NCI-H2227 treated with DMSO at 0.1 percent for 48 hours (cell line): ENCODE measurements at regions not wholly inside any gene's neighbourhood (a gene's known extent, or its start where the extent isn't known, plus 50 kb on each side); places are given as distances from the start of the nearest gene placed in this dataset.

ENCODE experiments used
- DNase-seq: peaks from one replicate; lab custom pipeline; 2025; lab: John Stamatoyannopoulos, UW

DNA sequence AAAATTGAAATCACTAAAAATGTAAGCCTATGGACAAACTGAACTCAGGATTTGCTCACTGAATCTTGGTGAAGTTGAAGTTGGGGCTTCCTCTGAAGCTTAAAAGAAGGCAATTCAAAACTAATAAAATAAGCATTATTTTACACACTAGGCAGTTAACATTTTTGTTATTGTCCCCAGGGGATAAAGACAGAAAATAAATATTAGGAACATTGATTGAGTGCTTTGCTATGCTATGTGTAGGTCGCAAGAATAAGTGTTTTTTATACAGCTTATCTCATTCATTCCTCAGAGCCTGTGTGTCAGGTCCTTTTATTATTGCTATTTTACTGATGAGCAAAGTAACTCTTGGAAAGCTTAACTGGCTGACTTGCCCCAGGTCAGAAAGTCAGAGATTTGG is 82.2 kb downstream of the ZNF608 start:
- no peak for DNase-seq

DNA sequence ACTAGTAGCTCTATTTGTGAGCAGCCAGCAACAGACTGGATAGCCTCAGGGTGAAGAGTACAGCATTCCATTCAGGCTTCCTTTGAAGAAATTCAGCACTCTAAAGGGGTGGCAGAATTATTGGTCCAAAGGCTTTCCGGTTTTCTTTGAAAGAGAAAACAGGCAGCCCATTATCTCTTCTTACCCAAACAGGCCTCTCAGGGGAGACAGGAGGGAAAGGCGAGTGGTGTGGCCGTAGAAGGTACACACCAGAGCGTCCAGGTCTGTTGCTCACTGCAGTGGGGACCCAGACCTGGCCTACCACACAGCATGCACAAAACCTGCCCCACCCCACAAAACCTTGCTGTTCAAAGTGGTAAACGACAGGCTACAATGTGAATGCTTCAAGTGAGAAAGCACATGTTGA is 83.3 kb downstream of the ZNF608 start:
- no peak for DNase-seq

DNA sequence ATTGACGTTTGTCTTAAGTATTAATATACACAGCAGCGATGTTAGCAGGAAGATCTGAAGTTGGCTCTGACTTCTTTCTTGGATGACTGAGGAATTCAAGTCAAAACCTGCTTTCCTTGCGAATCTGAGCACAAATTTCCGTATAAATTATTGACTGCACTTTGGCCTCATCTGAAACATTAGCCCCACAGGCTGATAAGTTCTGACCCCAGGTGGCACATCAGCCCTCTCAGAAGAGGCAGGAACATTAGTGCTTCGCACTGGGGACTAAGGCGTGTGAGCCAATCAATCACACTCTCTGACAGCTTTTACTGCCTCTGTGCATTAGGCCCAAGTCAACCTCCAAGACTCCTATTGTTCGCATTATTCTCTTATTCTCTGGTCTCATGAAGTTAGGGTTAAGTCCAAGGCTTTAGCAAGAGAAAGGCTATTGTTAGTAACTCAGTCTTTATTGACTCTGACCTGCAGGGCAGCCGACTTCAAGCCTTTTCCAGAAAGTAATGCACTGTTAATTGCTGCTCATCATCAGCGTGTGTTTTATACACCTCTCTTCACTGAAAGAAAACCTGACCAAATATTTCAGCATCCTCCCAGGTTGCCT is 84.2 kb downstream of the ZNF608 start:
- peak; percentile 93 for DNase-seq

DNA sequence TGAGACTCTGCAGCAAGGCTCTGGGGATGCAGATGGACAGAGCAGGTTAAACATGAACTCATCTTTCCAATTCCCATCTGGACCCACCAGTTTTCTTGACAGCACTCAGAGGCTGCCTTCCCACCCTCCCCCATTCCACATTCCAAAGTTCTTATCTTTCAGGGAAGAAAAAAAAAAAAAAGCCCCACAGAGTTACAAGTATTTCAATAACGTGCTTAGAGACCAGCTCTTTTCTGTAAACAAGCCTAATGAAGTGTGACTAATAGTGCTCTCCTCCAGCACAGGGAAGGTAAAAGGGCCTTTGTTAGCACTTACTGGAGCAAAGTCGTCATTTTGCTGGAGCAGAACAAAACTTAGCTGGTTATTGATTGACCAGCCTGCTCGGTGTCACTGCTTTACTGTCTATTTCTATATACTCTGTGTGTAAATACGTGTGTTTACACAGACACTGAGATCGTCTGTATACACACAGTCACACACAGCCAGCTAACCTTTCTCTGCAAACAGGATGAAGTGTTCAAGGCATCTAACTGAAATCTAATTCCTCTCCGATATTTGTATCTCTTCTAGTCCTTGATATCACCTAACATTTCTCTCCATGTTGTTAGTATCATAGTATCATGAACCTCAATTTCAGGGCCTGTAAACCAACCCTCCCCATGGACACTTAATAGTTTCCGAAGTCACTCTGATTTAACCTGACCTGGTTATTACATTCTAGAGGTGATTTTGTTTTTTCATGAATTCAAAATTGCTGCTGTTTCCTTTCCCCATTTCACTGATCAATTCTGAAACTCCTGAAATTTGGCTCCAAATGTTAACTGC is 84.9 kb downstream of the ZNF608 start:
- DNase-seq, result peak; percentile 57

DNA sequence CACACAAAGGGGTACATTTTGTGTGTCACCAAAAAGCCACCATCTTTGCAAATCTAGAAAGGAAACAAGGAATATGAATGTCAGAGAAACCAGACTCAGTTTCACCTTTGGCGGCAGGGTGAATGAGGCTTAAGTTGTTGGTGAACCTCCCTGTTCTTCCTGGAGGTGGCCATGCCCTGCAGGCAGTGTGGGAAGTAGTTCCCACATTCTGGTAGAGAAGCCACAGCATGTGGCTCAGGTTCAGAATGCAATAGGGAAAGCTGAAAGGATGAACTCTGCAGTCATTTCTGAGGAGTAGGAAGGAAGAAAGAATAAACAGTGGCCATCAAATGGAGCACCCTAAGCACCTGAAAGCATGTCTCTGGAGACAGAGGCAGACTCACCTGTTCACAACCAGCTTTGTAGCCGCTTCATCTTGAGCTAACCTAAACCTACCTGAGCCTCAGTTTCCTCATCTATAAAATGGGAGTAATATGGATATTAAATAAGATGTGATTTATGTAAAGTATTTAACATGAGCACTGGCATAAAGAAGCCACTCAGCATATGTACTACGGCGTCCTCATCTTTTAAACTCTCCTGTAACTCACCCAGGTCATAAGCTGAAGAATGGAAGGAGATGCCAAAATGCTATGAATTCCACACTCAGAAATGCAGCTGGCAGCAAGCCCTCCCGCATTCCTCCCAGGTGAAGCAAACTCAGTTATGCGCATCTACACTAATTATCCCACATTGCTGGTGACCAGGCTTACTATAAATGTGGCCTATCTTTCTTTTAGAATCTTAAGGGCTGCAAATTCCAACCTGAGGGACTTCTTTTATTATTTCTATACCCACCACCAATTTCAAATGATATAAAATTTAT is 86.0 kb downstream of the ZNF608 start:
- DNase-seq, result no peak

DNA sequence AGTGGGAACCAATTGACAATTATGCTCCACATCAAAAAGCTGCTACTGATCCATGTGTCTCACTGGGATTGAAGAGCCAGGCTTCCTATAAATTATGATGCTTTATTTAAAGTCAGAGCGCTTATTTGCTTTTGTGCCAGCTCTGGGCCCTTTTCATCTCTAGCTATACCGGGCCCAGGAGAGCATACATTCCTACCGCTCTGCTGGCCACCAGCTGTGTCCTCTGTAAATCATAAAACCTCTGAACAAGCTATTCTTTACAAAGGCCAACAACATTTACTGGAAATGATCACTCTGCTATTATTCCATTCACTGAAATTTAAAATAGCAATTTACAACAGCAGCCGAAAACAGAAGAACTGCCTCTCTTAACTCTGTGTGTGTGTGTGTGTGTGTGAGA is 86.6 kb downstream of the ZNF608 start:
- peak; percentile 76 for DNase-seq

DNA sequence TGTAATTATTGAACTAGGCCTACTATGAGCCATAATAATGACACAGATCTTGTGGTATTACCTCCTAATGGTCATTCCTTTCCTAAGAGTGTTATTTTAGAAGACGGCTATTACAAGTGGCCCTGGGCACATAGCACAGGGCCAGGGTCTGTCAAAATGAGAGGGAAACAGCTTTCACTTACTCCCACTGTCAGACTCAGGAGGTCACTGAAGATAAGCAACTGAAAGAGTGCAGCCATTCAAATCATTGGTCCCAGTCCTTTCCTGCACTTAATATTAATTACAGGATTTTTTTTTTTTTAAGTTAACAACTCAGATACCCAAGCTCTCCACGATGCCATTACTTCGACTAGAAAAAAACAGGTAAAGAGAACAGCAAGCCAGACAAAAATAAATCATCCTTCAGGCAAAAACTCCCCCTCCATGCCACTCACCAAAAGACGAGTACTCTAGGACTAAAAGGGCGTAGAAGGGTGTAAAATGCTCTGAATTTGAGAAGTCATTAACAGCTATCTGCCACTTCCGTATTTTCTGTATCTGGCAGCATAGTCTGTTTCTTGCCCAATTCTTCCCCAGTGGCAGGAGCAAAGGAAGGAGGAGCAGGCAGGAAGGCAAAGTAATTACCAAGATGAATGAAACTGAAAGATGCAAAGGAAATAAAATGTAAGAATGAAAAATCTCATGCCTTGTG is 87.4 kb downstream of the ZNF608 start:
- no peak for DNase-seq

DNA sequence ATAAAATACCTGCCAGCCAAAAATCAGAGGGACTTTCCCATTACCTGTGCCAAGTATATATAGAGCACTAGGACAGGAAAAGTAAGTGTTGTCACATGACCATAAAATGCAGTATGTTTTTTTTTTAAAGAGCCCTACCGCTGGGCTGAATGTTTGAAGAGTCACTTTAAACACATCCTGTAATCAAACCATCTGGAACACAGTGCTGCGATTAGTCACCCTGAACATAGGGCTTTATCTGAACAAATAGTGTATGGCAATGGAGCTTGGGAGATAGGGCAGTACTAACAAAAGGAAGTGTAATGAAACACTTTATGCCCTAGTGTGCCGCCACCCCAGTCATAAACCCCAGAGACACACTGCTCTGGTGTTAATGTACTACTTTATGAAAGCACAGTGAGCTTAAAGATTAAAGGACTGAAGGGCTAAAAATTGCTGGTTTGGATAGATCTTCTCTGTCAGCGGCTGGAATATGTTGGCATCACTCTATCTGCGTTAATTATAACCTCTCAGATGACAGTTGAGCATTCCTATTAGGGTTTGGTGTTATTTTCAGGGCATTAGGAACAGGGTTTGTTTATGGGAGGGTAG is 90.4 kb downstream of the ZNF608 start:
- peak; percentile 97 for DNase-seq

DNA sequence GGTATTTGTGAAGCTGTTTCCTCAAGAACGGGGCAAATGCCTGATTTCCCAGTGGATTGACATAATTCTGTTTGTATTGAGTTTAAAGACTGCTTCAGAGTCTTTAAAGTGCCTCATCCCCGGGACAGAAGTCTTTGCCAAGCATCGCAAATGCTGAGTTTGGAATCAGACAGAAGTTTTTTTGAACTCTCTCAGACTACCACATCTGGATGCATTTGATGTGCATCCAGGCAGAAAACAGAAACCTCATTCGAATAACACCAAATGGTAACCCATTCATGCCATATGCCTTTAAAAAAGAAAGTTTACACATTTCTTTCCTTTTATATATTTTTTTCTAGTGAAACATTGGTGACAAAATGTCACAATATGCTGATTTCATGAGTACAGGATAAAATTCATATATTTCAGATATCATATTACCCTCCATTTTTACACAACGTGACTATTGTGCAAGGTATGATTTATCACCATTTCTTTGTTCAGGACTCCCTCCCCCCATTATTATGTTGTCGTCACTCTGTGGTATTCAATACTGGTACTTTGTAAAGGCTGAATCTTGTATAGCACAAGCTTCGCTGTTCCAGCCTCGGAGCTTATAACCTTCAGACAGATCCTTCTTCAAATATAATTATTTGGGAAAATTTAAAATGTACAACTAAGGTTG is 91.1 kb downstream of the ZNF608 start:
- no peak for DNase-seq

DNA sequence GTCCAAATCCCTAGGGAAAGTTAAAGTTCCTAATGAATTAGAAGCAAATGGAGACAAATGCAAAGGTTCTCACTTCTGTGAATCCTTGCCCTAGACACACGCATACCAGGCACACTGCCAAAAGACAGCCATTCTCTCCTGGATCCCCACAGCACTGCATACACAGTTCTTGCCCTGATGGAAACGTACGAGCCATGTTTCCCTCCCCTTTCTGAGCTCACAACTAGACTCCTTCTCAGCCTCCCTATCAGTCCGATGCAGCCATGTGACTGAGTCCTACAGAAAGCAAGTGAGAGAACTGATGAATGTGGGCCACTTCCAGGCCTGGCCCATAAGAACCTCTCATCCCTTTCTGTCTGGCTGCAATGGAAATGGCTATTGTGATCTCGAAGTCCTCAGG is 92.0 kb downstream of the ZNF608 start:
- DNase-seq, result no peak

DNA sequence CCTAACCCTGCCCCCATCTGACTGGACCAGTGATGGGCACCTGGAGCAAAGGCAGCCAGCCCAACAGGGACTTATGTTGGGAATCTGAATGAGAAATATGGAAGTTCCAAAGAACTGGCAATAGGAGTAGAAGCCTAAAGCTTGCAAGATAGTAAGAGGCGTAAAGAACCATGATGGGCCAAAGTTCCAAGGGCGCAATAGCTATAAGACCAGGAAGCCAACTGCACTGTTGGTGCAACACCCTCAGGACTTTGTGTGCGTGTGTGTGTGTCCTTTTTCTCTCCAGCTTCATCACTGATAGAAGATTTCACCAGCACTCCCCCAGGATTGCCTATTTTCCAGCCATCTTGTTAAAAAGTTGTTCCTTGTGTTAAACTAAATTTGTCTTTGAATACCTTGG is 92.8 kb downstream of the ZNF608 start:
- DNase-seq, result no peak

DNA sequence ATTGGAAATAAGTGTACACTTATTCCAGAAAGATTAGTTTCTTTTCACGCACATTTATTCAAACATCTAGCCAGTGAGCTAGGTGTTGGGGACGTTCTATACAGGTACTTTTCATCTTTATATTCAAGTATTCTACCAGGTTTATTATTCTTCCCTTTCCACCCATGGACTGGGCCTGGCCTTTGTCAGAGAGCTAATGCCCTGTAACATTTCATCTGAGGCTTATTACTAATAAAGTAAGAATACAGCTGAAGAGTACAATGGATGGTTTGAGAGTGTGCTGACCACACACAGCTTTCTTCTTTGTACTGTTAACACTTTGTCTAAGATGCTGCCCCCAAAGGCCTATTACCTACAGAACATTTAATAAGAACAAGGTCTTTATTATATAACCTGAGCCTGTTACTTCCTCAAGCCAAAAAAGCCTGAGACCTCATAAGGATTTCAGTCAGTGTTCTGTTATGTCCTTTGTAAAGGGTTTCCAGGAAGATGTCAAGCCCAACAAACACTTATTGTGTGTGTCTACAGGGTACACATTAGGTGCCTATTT is 93.5 kb downstream of the ZNF608 start:
- DNase-seq, result no peak

DNA sequence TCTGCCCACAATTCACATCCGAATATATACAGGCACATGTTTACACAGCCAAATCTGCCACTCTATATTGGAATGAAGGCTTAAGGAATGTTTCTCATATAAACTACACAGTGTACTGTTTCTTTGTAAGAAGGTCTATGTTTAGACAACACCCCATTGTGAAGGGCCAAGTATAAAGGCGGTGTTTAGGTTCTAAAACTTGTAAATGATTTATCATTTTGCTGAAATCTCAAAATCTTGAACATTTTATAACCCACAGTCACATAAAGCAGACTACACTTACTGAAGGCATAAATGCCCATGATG is 94.0 kb downstream of the ZNF608 start:
- DNase-seq, result no peak

DNA sequence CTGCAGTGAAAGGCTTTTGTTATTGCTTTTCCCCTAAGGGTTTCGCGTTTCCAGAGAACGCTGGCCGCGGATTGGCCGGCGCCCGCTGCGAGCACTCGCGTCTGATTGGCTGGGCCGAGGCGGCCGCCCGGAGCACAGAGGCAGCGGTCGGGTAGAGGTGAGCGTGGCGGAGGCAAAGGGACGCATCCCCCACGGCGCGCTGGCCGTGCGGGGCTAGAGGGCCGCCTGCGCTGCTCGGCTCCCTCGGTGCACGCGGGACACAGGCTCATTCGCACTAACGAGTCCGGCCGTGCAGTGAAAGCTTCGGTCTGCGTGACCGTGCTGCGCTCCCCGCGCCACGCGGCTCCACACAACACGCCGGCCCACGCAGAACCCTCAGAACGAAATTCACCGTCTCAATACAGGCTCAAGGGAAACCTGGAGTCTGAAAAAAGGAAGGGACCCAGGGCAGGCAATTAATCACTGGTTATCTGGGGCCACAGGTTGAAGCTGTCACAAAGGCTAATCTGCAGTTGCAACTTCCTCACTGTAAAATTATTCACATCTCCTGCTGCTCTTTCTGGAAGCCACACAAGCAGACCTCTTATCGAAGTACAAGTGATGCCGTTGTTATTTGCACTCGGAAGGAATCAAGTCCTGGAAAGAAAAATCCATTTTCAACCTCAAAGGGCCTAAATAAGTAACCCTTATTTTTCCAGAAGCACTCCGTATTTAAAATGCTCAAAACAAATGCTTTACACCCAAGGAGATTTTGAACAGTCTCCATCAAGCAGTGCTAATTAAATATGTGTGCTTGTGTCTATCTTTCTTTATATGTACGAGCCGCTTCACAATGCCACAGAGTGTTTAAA is 94.6 kb downstream of the ZNF608 start:
- peak; percentile 70 for DNase-seq

DNA sequence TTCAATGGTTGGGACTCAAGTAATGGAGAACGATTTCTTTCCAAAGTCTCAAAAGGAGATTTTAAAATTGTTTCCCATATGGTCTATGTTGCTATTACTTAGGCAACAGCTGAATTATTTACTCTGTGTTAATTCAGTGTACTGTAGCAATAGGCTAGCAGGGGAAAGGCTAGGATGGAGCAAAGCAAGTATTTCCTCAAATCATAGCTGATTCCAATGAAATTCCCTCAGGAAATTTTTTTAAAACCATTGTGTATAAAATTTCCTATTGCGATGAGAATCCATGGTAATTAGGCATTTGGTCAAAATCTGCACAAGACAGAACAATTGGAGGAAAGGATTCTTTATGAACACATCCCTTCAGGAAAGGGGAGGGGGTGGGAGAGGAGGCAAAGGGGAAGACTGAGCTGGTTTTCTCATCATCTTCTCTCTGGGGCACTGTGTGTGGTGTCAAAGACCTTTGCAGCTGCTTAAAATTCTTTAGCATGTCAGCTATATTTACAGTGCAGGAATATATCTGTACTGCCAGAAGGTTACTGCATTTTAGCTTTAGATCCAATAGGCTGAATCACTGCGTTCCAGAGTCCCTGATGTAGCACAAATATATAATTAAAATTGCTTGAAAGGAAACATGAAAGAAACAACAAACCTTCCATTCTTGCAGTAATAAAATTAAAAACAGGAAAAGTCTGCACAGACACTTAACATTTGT is 95.3 kb downstream of the ZNF608 start:
- DNase-seq, result no peak

DNA sequence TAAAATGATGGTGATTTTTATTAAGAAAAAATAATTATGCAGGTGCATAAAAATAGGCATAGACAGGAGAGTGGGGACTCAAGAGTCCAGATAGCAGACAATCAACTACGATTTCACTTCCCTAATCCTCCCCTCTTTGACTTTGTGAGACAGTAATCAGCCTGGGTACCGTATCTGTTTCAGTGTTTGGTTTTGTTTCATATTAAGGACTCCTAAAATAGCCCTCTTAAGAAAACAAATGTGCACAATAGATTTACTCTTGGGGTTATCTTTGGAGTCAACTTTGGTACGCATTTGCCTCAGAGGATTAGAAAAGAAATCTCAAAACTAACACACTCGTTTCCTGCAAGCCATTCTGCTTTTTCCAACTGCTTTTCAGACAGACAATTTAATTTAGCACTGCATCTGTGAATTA is 96.3 kb downstream of the ZNF608 start:
- DNase-seq, result no peak

DNA sequence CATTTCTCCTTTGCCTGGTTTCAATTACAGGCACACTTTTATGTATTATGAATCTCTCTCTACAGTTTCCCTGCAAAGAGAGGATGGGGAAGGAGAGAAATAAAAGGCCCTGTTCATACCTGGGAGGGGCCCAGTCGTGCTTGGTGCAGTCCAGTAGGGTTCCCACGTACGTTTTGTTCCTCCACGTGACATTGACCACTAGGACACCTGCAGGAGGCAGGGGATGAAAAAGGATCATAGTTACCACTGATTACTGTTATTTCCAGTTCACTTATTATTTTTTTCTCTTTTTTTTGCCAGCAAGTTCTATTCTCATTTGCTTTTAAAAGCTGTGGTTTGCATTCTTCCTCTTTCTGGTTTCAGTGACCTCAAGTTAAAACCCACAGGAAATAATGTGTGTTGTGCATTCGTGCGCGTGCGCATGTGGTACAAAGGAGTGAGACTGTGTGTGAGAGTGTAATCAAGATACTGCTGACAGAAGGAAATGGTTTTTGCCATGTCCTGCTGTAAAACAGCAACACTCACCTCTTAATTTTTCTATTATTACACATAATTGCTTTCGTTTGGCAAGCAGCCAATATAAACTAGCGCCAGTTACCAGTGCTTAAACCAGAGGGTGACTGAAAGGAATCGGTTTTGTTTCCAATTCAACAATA is 96.8 kb downstream of the ZNF608 start:
- peak; percentile 78 for DNase-seq

DNA sequence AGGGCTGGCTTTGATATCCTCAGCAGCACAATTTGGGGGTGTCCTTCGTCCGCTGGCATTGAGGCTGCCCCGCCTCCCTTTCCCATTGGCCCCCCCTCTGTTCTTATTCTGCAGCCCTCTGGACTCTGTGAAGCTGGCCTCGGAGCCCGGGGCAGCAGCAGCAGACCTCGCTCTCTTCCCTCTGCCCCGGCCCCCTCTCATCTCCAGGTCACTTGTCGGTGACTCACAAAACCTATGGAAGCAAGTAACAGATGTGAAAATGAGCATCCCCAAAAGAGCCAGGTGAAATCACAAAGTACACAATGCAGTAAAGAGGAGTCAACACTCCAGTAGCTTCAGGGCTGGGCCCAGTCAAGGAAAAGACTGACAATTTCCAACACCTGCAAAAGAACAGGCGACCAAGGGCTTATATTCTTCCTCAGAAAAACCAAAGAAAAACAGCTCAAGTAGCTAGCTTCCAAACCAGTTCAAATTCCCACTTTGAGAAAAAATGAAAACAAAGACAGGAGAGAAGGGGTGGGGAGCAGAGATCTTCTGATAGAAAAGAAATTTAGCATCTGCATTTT is 97.5 kb downstream of the ZNF608 start:
- no peak for DNase-seq

DNA sequence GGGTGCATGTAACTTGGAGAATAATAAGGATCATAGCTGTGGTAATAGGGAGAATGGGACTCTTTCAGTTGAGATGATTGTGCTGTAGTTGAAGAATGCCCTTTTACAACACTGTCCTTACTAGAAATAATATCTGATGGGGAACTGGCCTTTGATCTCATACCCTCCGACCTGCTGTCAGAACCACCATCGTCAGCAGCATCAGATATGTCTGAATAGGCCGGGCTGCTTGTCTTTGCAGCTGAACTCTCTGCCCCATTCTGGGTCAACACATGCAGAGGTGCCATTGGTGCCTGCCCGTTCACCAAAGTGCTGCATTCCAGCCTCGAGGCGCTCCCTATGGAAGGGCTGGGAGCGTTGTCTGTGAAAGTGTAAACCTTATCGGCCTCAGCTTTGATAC is 99.1 kb downstream of the ZNF608 start:
- DNase-seq, result no peak
